ENCODE measurements at regions not wholly inside any gene's neighbourhood (a gene's known extent, or its start where the extent isn't known, plus 50 kb on each side); places are given as distances from the start of the nearest gene placed in this dataset.
"Not testable (repeated sequence)": the region's sequence is repeated elsewhere in the genome, so short reads cannot be mapped to it uniquely, and the experiment has no call there.

DNA sequence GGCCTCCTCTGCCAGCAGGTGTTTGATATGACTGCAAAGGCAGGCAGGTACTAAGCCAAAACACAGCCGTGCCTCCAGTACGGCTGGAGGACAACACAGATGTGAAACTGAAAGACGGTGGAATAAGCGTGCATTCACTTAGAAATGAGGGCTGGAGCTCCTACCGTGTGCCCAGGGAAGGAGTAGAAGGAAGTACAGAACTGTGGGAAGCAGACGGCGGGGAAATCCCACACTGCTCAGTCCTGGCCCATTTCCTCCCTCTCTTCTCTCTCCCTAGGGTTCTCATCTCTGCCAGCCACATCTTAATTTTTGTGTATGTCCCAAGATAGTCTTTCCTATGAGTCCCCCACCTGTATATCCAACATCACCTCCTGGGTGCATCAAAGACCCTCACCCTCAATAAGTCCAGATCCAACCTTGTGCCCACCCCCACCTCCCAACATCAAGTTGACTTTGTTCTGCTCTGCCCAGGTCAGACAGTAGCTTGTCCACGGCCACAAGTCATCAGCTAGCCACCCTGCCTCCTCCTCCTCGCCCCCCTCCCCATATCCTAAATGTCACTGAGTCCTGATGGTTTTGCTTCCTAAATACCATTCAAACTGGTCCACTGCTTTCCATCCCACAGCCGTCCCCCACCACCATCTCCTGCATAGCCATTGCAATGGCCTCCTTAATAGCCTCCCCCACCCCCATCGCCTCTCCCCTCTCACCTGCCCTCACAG, 77.1 kb upstream of the RPL38 start:
- Histone ChIP-seq H3K4me2 (ENCODE audit: low read length) (no peak overlapping the region), H3K36me3 (ENCODE audit: insufficient read depth, low read length) (no peaks in the 10 kb centered on the region), H3K79me2 (ENCODE audit: insufficient read depth, low read length) (no peaks in the 10 kb centered on the region), H3K9ac (ENCODE audit: low read length) (no peak overlapping the region), H3F3A (ENCODE audit: insufficient read depth, low read length) (no peaks in the 10 kb centered on the region), H3K4me1 (ENCODE audit: insufficient read depth, low read length, severe bottlenecking) (no peaks in the 10 kb centered on the region), H2AFZ (ENCODE audit: low read length) (no peak overlapping the region), H4K20me1 (ENCODE audit: insufficient read depth, low read length) (no peaks in the 10 kb centered on the region), H3K9me2 (ENCODE audit: low read depth, low read length) (no peaks in the 10 kb centered on the region), H3K27ac (ENCODE audit: low read depth, low read length, poor library complexity, severe bottlenecking) (no peak overlapping the region), H3K4me3 (ENCODE audit: low read depth, low read length, poor library complexity, severe bottlenecking) (no peak overlapping the region), H3K9me3 (ENCODE audit: low read length) (no peaks in the 10 kb centered on the region), H3K27me3 (ENCODE audit: insufficient read depth, low read length) (no peaks in the 10 kb centered on the region)
- TF ChIP-seq, protein P1, sequence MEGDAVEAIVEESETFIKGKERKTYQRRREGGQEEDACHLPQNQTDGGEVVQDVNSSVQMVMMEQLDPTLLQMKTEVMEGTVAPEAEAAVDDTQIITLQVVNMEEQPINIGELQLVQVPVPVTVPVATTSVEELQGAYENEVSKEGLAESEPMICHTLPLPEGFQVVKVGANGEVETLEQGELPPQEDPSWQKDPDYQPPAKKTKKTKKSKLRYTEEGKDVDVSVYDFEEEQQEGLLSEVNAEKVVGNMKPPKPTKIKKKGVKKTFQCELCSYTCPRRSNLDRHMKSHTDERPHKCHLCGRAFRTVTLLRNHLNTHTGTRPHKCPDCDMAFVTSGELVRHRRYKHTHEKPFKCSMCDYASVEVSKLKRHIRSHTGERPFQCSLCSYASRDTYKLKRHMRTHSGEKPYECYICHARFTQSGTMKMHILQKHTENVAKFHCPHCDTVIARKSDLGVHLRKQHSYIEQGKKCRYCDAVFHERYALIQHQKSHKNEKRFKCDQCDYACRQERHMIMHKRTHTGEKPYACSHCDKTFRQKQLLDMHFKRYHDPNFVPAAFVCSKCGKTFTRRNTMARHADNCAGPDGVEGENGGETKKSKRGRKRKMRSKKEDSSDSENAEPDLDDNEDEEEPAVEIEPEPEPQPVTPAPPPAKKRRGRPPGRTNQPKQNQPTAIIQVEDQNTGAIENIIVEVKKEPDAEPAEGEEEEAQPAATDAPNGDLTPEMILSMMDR (IDR thresholded peaks at IDR 0.05; ENCODE audit: low read length), result no peak
- TF ChIP-seq EZH2 (IDR thresholded peaks at IDR 0.05; ENCODE audit: borderline replicate concordance, low read length), result no peak

DNA sequence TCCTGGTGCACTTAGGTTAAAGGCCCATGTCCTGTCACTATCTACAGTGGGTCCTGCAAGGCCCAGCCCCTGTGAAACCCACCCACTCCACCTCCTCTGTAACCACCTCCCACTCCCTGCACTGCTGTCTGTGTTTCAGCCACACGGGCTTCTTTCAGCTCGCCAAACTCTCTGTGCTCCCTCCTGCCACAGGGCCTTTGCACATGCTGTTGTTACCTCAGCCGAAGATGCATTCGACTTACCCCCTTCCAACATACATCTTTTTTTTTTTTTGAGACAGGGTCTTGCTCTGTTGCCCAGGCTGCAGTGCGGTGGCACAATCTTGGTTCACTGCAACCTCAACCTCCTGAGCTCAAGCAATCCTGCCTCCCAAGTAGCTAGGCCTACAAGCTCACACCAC, 76.5 kb upstream of the RPL38 start:
- Histone ChIP-seq H3K27ac (ENCODE audit: low read depth, low read length, poor library complexity, severe bottlenecking) (no peak overlapping the region), H3K9ac (ENCODE audit: low read length) (no peak overlapping the region), H2AFZ (ENCODE audit: low read length) (no peak overlapping the region), H3K9me2 (ENCODE audit: low read depth, low read length) (no peaks in the 10 kb centered on the region), H4K20me1 (ENCODE audit: insufficient read depth, low read length) (no peaks in the 10 kb centered on the region), H3K36me3 (ENCODE audit: insufficient read depth, low read length) (no peaks in the 10 kb centered on the region), H3K79me2 (ENCODE audit: insufficient read depth, low read length) (no peaks in the 10 kb centered on the region), H3K9me3 (ENCODE audit: low read length) (no peaks in the 10 kb centered on the region), H3K4me3 (ENCODE audit: low read depth, low read length, poor library complexity, severe bottlenecking) (no peak overlapping the region), H3K27me3 (ENCODE audit: insufficient read depth, low read length) (no peaks in the 10 kb centered on the region), H3K4me2 (ENCODE audit: low read length) (no peak overlapping the region), H3F3A (ENCODE audit: insufficient read depth, low read length) (no peaks in the 10 kb centered on the region), H3K4me1 (ENCODE audit: insufficient read depth, low read length, severe bottlenecking) (no peaks in the 10 kb centered on the region)
- TF ChIP-seq, protein P1 (IDR thresholded peaks at IDR 0.05; ENCODE audit: low read length), result no peak
- no peak for TF ChIP-seq EZH2 (IDR thresholded peaks at IDR 0.05; ENCODE audit: borderline replicate concordance, low read length)

DNA sequence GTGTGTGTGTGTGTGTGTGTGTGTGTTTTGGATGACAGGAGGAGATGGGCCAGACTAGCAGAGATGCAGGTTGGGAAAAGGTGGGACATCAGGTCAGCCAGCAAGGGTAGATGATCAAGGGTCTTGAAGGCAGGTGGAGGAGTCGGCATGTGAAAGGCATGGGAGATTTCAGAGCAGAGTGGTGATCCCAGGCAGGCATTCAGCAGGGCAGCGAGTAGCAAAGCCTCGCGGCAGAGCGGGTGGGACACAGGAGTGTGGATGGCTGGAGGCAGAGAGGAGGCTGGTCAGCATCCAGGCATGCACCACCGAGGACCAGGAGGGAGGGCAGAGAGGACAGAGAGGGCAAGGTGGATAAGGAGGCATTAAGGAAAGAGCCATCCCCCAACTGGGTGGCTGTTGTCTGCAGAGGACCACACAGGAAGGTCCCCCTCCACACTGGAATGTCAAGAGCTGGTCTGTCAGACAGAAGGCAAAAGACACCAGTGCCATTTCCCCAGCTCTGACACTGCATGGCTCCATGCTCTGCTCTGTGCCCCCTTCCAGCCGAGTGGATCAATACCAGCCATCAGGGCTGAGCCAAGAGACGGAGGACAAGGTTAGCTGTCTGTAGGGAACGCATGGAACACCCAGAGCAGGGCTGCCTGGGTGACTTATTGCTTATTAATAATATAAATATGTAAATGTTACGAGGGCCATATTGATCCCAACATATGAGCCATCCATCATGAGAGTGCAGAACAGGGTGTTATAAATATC, 74.8 kb upstream of the RPL38 start:
- Histone ChIP-seq H2AFZ (ENCODE audit: low read length) (no peak overlapping the region), H3K36me3 (ENCODE audit: insufficient read depth, low read length) (no peaks in the 10 kb centered on the region), H3K27ac (ENCODE audit: low read depth, low read length, poor library complexity, severe bottlenecking) (no peak overlapping the region), H3F3A (ENCODE audit: insufficient read depth, low read length) (no peaks in the 10 kb centered on the region), H3K27me3 (ENCODE audit: insufficient read depth, low read length) (peaks cover 4% of the 10 kb centered on the region; the same call in 1 of the 2 replicates), H3K9ac (ENCODE audit: low read length) (no peak overlapping the region), H3K9me2 (ENCODE audit: low read depth, low read length) (no peaks in the 10 kb centered on the region), H3K9me3 (ENCODE audit: low read length) (no peaks in the 10 kb centered on the region), H4K20me1 (ENCODE audit: insufficient read depth, low read length) (no peaks in the 10 kb centered on the region), H3K4me2 (ENCODE audit: low read length) (no peak overlapping the region), H3K79me2 (ENCODE audit: insufficient read depth, low read length) (no peaks in the 10 kb centered on the region), H3K4me3 (ENCODE audit: low read depth, low read length, poor library complexity, severe bottlenecking) (no peak overlapping the region), H3K4me1 (ENCODE audit: insufficient read depth, low read length, severe bottlenecking) (no peaks in the 10 kb centered on the region)
- TF ChIP-seq, protein P1 (IDR thresholded peaks at IDR 0.05; ENCODE audit: low read length), result no peak
- TF ChIP-seq EZH2 (IDR thresholded peaks at IDR 0.05; ENCODE audit: borderline replicate concordance, low read length), result no peak

DNA sequence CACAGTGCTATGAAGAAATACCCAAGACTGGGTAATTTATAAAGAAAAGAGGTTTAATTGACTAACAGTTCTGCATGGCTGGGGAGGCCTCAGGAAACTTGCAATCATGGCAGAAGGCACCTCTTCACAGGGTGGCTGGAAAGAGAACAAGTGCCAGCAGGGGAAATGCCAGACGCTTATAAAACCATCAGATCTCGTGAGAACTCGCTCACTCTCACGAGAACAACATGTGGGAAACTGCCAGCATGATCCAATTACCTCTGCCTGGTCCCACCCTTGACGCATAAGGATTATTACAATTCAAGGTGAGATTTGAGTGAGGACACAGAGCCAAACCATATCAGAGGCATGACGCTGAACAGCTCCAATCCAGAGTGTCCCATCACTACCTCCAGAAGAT, 73.7 kb upstream of the RPL38 start:
- H3F3A ChIP-seq (ENCODE audit: insufficient read depth, low read length); H3K9me2 ChIP-seq (ENCODE audit: low read depth, low read length); H3K9ac ChIP-seq (ENCODE audit: low read length); H3K27ac ChIP-seq (ENCODE audit: low read depth, low read length, poor library complexity, severe bottlenecking); H3K4me3 ChIP-seq (ENCODE audit: low read depth, low read length, poor library complexity, severe bottlenecking); H3K4me2 ChIP-seq (ENCODE audit: low read length); H3K9me3 ChIP-seq (ENCODE audit: low read length); H3K79me2 ChIP-seq (ENCODE audit: insufficient read depth, low read length); H3K27me3 ChIP-seq (ENCODE audit: insufficient read depth, low read length); H3K4me1 ChIP-seq (ENCODE audit: insufficient read depth, low read length, severe bottlenecking); H2AFZ ChIP-seq (ENCODE audit: low read length); H4K20me1 ChIP-seq (ENCODE audit: insufficient read depth, low read length); H3K36me3 ChIP-seq (ENCODE audit: insufficient read depth, low read length): not testable (repeated sequence)

Data from OCI-LY1 (cell line).